HCT116 (cell line): ENCODE measurements at regions not wholly inside any gene's neighbourhood (a gene's known extent, or its start where the extent isn't known, plus 50 kb on each side); places are given as distances from the start of the nearest gene placed in this dataset.

Source experiments
- CEBPB ChIP-seq: IDR thresholded peaks from 2 replicates; pipeline ENCODE4 v1.6.1; 2012; ENCODE audit warnings: low read depth
- EZH2 ChIP-seq: fragments of 200-600 bp; sonication (generic); IDR thresholded peaks from 2 replicates; pipeline ENCODE4 v1.6.1; 2017; ENCODE audit warnings: antibody characterized with exemption, mixed run types
- EZH2phosphoT487 ChIP-seq: fragments of 200-600 bp; IDR thresholded peaks from 2 replicates; pipeline ENCODE4 v1.6.1; 2018; ENCODE audit warnings: antibody characterized with exemption, borderline replicate concordance
- POLR2AphosphoS5 ChIP-seq: IDR thresholded peaks from 2 replicates; pipeline ENCODE4 v1.6.1; 2011; ENCODE audit warnings: mild to moderate bottlenecking, low read depth, low read length, moderate library complexity
- RAD21 ChIP-seq: IDR thresholded peaks from 2 replicates; pipeline ENCODE4 v1.6.1; 2012; ENCODE audit warnings: low read depth, mild to moderate bottlenecking
- SIN3A ChIP-seq: IDR thresholded peaks from 2 replicates; pipeline ENCODE4 v1.6.1; 2012; ENCODE audit warnings: low read depth
- SP1 ChIP-seq: IDR thresholded peaks from 2 replicates; pipeline ENCODE4 v1.6.1; 2012; ENCODE audit warnings: low read depth
- YY1 ChIP-seq: IDR thresholded peaks from 2 replicates; pipeline ENCODE4 v1.6.1; 2011; ENCODE audit warnings: low read length, low read depth, moderate library complexity, mild to moderate bottlenecking; ENCODE audit not compliant: insufficient replicate concordance; ENCODE audit errors: extremely low read depth
- ZFX ChIP-seq: fragments of 450-650 bp; IDR thresholded peaks from 2 replicates; pipeline ENCODE4 v1.6.1; 2017
- TF ChIP-seq, protein P1 (sequence below), 3 experiments: fragments of 200-600 bp in 1 of 3; sonication (generic) in 1 of 3; IDR thresholded peaks in 2 of 3; conservative IDR thresholded peaks in 1 of 3; 2 replicates each; pipeline ENCODE4 v1.5.1; 2012 to 2017; ENCODE audit warnings: low read depth in 2 of 3, low read length in 2 of 3, antibody characterized with exemption in 1 of 3, borderline replicate concordance in 1 of 3, control low read depth in 1 of 3, mild to moderate bottlenecking in 1 of 3, mixed read lengths in 1 of 3, mixed run types in 1 of 3, moderate library complexity in 1 of 3; ENCODE audit not compliant: insufficient read depth in 1 of 3
- TF ChIP-seq, protein P2 (sequence below): IDR thresholded peaks from 2 replicates; pipeline ENCODE4 v1.6.1; 2012

DNA sequence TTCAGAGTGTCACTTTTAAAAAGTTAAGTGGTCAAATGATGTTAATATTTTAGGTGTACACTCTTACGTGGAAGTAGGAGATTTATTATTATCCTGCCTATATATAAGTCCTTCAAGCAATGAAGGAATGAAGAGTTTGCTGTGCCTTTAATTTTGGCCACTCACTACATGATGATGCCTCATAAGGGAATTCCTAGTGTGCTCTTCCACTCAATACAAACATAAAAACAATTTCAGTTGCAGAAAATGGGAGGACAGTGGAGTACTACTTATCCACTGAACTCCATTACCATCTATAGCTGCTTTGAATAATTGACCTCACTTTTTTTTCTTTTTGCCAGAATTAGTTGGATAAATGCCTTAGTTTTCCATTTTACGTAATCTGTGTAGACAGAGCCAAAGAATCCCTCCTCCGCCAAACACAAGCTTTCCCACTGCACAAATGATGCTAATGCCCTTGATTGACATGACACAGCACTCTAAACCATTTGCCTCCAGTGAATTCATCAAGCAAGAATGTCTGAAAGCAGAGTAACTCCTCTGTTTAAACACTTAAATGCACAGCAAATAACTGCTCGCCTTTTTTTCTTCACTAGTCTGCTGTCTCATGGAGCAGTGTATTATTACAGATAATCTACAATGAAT lies 751.1 kb upstream of the FANCL start:
- TF ChIP-seq RAD21, result no peak
- no peak for TF ChIP-seq ZFX
- TF ChIP-seq EZH2, result no peak
- TF ChIP-seq EZH2phosphoT487, result no peak
- TF ChIP-seq, protein P1, sequence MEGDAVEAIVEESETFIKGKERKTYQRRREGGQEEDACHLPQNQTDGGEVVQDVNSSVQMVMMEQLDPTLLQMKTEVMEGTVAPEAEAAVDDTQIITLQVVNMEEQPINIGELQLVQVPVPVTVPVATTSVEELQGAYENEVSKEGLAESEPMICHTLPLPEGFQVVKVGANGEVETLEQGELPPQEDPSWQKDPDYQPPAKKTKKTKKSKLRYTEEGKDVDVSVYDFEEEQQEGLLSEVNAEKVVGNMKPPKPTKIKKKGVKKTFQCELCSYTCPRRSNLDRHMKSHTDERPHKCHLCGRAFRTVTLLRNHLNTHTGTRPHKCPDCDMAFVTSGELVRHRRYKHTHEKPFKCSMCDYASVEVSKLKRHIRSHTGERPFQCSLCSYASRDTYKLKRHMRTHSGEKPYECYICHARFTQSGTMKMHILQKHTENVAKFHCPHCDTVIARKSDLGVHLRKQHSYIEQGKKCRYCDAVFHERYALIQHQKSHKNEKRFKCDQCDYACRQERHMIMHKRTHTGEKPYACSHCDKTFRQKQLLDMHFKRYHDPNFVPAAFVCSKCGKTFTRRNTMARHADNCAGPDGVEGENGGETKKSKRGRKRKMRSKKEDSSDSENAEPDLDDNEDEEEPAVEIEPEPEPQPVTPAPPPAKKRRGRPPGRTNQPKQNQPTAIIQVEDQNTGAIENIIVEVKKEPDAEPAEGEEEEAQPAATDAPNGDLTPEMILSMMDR (IDR thresholded peaks at IDR 0.05 in 2 of 3, conservative IDR thresholded peaks at IDR 0.05 in 1 of 3; ENCODE audit: borderline replicate concordance in 1 of 3, insufficient read depth in 1 of 3, low read depth in 2 of 3, low read length in 2 of 3), result no peak
- TF ChIP-seq YY1, result no peak
- TF ChIP-seq SP1, result no peak
- TF ChIP-seq SIN3A, result no peak
- TF ChIP-seq, protein P2, sequence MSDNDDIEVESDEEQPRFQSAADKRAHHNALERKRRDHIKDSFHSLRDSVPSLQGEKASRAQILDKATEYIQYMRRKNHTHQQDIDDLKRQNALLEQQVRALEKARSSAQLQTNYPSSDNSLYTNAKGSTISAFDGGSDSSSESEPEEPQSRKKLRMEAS, result no peak
- no peak for TF ChIP-seq CEBPB
- no peak for TF ChIP-seq POLR2AphosphoS5
